Transverse colon (tissue), 4 donors: ENCODE measurements at regions not wholly inside any gene's neighbourhood (a gene's known extent, or its start where the extent isn't known, plus 50 kb on each side); places are given as distances from the start of the nearest gene placed in this dataset.

Experiments
- DNase-seq: peaks from one replicate; pipeline ENCODE4 v3.0.0-alpha.2; 2019
- H3K27ac ChIP-seq, 4 donors: fragments of 200-600 bp; sonication (generic); 2 replicates each; pipeline ENCODE4 v1.5.1; 2016 to 2018; ENCODE audit warnings: inconsistent platforms in 4 of 4
- H3K27me3 ChIP-seq: fragments of 200-600 bp; sonication (generic); 2 replicates; pipeline ENCODE4 v1.5.1; 2017; ENCODE audit warnings: inconsistent platforms
- H3K36me3 ChIP-seq, 4 donors: fragments of 200-600 bp; sonication (generic); 2 replicates each; pipeline ENCODE4 v1.5.1; 2017 to 2019; ENCODE audit warnings: inconsistent platforms in 4 of 4
- H3K4me1 ChIP-seq, 4 donors: fragments of 200-600 bp; sonication (generic); 2 replicates each; pipeline ENCODE4 v1.5.1; 2017 to 2020; ENCODE audit warnings: inconsistent platforms in 4 of 4
- H3K4me3 ChIP-seq, 4 donors: fragments of 200-600 bp; sonication (generic); 1 replicate in 1 of 4; 2 replicates in 3 of 4; pipeline versions ENCODE4 v1.5.1 to v1.6.1; 2017 to 2019; ENCODE audit warnings: inconsistent platforms in 4 of 4
- H3K9me3 ChIP-seq, 2 donors: fragments of 200-600 bp; sonication (generic); 2 replicates each; pipeline ENCODE4 v1.5.1; 2017 to 2019; ENCODE audit warnings: inconsistent platforms in 2 of 2
- CTCF ChIP-seq, 5 experiments: fragments of 200-600 bp in 3 of 5; fragments of 450-650 bp in 2 of 5; sonication (generic) in 3 of 5; IDR thresholded peaks; 1 replicate in 2 of 5; 2 replicates in 3 of 5; pipeline ENCODE4 v1.5.1; 2016 to 2017; ENCODE audit warnings: antibody characterized with exemption in 5 of 5, inconsistent platforms in 3 of 5, mild to moderate bottlenecking in 2 of 5, moderate library complexity in 1 of 5
- EP300 ChIP-seq: sonication (generic); formaldehyde crosslinking; IDR thresholded peaks from one replicate; pipeline ENCODE4 v1.6.1; 2017; ENCODE audit warnings: antibody characterized with exemption, low read depth
- POLR2A ChIP-seq: fragments of 450-650 bp; IDR thresholded peaks from one replicate; pipeline ENCODE4 v1.6.1; 2016; ENCODE audit warnings: antibody characterized with exemption, mild to moderate bottlenecking, moderate library complexity
- POLR2AphosphoS5 ChIP-seq, 3 donors: sonication (generic); formaldehyde crosslinking; IDR thresholded peaks; one replicate each; pipeline ENCODE4 v1.6.1; 2016; ENCODE audit warnings: antibody characterized with exemption in 3 of 3
- WGBS, 2 donors: methylation state at CpG; one replicate each; pipeline ENCODE4 v1.1.5; 2018; ENCODE audit warnings: low coverage in 1 of 2; 5-methylcytosine and 5-hydroxymethylcytosine counted together
- in situ Hi-C, 4 donors: fragments of 200-750 bp; cut with MboI; loops; one replicate each; pipeline versions ENCODE4 v1.15.0 to v1.15.1; 2017; ENCODE audit warnings: low sequenced_read_pairs in 3 of 4, low pct_ligation_motif_present in 1 of 4, low pct_unique_long_range_greater_than_20kb in 1 of 4
- intact Hi-C: fragments of 100-400 bp; cut with DNase I; formaldehyde crosslinking; loops from one replicate; pipeline ENCODE4 v1.15.1; 2023; ENCODE audit warnings: low total_unique reads

GRCh38 chr17:69945698-69946185 is 129.3 kb upstream of the KCNJ16 start:
- no peaks in the 10 kb centered on the region for H3K36me3 ChIP-seq
- 41 to 65% methylated on average over 3 of the region's 3 CpGs for WGBS, 2 donors
- intact Hi-C loops (no loop called here), in situ Hi-C loops (no loop called here)
- H3K27me3 ChIP-seq, result no peaks in the 10 kb centered on the region
- H3K9me3 ChIP-seq, result no peaks in the 10 kb centered on the region
- no peaks in the 10 kb centered on the region for H3K4me1 ChIP-seq
- no peak for DNase-seq
- H3K4me3 ChIP-seq, result no peak overlapping the region
- no peak overlapping the region for H3K27ac ChIP-seq
- TF ChIP-seq EP300, result no peak
- TF ChIP-seq CTCF (IDR thresholded peaks at IDR 0.05), result no peak
- TF ChIP-seq POLR2A, result no peak
- TF ChIP-seq POLR2AphosphoS5 (IDR thresholded peaks at IDR 0.05), result no peak

DNA sequence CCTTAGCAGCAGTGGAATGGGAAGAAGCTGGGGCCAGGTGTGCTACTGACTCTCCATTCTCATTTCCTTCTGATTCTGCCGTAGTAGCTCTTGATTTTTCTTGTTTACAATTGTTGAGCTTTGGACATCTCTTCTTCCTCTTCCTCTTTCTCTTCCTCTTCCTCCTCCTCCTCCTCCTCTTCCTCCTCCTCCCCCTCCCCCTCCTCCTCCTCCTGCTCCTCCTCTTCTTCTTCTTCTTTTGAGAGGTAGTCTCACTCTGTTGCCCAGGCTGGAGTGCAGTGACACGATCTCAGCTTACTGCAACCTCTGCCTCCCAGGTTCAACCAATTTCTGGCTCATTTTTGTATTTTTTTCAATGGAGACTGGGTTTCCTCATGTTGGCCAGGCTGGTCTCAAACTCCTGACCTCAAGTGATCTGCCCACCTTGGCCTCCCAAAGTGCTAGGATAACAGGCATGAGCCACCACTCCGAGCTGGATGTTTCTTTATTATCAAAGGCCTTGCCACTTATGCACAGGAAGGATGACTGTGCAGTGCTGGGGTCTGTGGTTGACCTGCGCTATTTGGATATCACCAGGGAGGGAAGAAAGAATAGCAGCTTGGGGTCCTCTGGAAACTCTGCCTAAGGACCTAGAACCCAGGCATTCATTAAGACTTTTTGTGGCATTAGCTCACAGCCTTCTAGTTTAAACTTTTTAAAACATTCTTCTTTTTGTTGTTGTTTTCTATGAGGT is 127.8 kb upstream of the KCNJ16 start:
- Histone ChIP-seq H3K4me3 (no peak overlapping the region), H3K4me1 (no peaks in the 10 kb centered on the region)
- 72 to 79% methylated on average over 3 to 4 of the region's 4 CpGs for WGBS, 2 donors

DNA sequence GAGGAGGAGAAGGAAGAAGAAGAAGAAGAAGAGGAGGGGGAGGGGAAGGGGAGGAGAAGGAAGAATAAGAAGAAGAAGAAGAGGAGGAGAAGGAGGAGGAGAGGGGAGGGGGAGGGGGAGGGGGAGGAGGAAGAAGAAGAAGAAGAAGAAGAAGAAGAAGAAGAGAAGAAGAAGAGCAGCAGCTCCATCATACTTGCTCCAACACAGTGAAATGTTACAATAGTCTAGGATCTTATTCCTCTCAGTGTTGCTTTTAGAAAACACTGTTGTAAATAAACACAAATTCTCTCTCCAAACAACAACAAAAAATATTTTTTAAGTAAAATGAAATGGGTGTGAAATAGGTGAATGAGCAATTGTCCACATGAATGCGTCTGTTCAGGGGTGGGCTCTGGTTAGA is 126.6 kb upstream of the KCNJ16 start:
- no peaks in the 10 kb centered on the region for H3K9me3 ChIP-seq
- no peaks in the 10 kb centered on the region for H3K27me3 ChIP-seq
- H3K27ac ChIP-seq, result no peak overlapping the region
- intact Hi-C loops, result no loop called here
- TF ChIP-seq CTCF (IDR thresholded peaks at IDR 0.05) (no peak), POLR2AphosphoS5 (IDR thresholded peaks at IDR 0.05) (no peak), POLR2A (no peak), EP300 (no peak)
- in situ Hi-C loops, result no loop called here
- H3K4me1 ChIP-seq, result no peaks in the 10 kb centered on the region
- H3K4me3 ChIP-seq, result no peak overlapping the region
- no peaks in the 10 kb centered on the region for H3K36me3 ChIP-seq
- WGBS, 2 donors, result 83 to 86% methylated on average over 1 of the region's 1 CpG
- no peak for DNase-seq

More for the DNA sequence above, 127.8 kb upstream of the KCNJ16 start:
- in situ Hi-C loops, result no loop called here
- DNase-seq, result no peak
- intact Hi-C loops, result no loop called here
- no peaks in the 10 kb centered on the region for H3K36me3 ChIP-seq
- TF ChIP-seq EP300 (no peak), POLR2A (no peak), CTCF (IDR thresholded peaks at IDR 0.05) (no peak), POLR2AphosphoS5 (IDR thresholded peaks at IDR 0.05) (no peak)
- no peaks in the 10 kb centered on the region for H3K9me3 ChIP-seq
- no peak overlapping the region for H3K27ac ChIP-seq
- no peaks in the 10 kb centered on the region for H3K27me3 ChIP-seq

DNA sequence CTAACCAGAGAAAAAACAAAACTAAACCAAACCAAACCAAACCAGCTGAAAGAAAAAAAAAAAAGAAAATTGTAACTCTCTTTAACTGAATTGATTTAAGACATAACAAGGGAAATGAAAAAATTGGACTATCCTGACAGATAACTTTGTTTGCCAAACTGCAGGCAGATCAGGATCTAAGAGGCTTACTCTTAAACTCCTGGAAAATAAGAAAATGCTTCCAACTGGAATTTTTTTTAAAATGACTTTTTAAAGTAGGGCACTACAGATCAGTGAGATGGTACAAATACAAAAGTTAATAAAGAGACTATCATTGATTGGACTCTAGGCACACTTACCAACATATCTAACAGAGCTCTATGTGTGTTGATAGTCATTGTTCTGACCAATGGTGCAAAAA is 125.5 kb upstream of the KCNJ16 start:
- Histone ChIP-seq H3K36me3 (no peaks in the 10 kb centered on the region), H3K9me3 (no peaks in the 10 kb centered on the region), H3K27me3 (no peaks in the 10 kb centered on the region), H3K4me3 (no peak overlapping the region), H3K27ac (no peak overlapping the region), H3K4me1 (no peaks in the 10 kb centered on the region)
- intact Hi-C loops (no loop called here), in situ Hi-C loops (no loop called here)
- TF ChIP-seq CTCF (IDR thresholded peaks at IDR 0.05), result no peak
- no peak for TF ChIP-seq EP300
- no peak for DNase-seq
